Astrocyte (in vitro differentiated cells and primary cell): ENCODE measurements at regions not wholly inside any gene's neighbourhood (a gene's known extent, or its start where the extent isn't known, plus 50 kb on each side); places are given as distances from the start of the nearest gene placed in this dataset.

Source experiments
- DNase-seq: peaks from one replicate; pipeline ENCODE4 v3.0.0-alpha.2; 2010; ENCODE audit warnings: low read depth
- FAIRE-seq: peaks from 2 replicates; lab custom pipeline; 2011; peaks lifted over from hg19 to GRCh38; lab: Jason Lieb, UNC
- H2AFZ ChIP-seq: 2 replicates; pipeline ENCODE4 v1.6.0; 2012; ENCODE audit warnings: low read depth, low read length, inconsistent platforms
- H3K27ac ChIP-seq: 2 replicates; pipeline ENCODE4 v1.5.1; 2011; ENCODE audit warnings: low read depth, low read length, inconsistent platforms
- H3K27me3 ChIP-seq: 2 replicates; pipeline ENCODE4 v1.6.0; 2011; ENCODE audit warnings: low read length, inconsistent platforms; ENCODE audit not compliant: insufficient read depth
- H3K36me3 ChIP-seq: 2 replicates; pipeline ENCODE4 v1.5.1; 2011; ENCODE audit warnings: low read length, inconsistent platforms; ENCODE audit not compliant: insufficient read depth
- H3K4me1 ChIP-seq: 2 replicates; pipeline ENCODE4 v1.5.1; 2011; ENCODE audit warnings: low read length, inconsistent platforms; ENCODE audit not compliant: insufficient read depth
- H3K4me2 ChIP-seq: 2 replicates; pipeline ENCODE4 v1.6.0; 2012; ENCODE audit warnings: low read length, inconsistent platforms
- H3K4me3 ChIP-seq: 2 replicates; pipeline ENCODE4 v1.5.1; 2011; ENCODE audit warnings: low read depth, mild to moderate bottlenecking, low read length, inconsistent platforms; ENCODE audit not compliant: insufficient read depth
- H3K79me2 ChIP-seq: 2 replicates; pipeline ENCODE4 v1.6.0; 2012; ENCODE audit warnings: mild to moderate bottlenecking, low read length, inconsistent platforms; ENCODE audit not compliant: insufficient read depth
- H3K9ac ChIP-seq: 2 replicates; pipeline ENCODE4 v1.6.0; 2012; ENCODE audit warnings: mild to moderate bottlenecking, low read length, inconsistent platforms
- H3K9me3 ChIP-seq: 2 replicates; pipeline ENCODE4 v1.5.1; 2012; ENCODE audit warnings: low read depth, mild to moderate bottlenecking, low read length, inconsistent platforms; ENCODE audit not compliant: insufficient read depth
- H4K20me1 ChIP-seq: 2 replicates; pipeline ENCODE4 v1.6.0; 2012; ENCODE audit warnings: low read length, inconsistent platforms; ENCODE audit not compliant: insufficient read depth
- H3K27ac Mint-ChIP-seq: one replicate; pipeline ENCODE4 v1.8.0; 2021; ENCODE audit warnings: mild to moderate bottlenecking, mixed read lengths; ENCODE audit not compliant: unreplicated experiment
- H3K27me3 Mint-ChIP-seq: one replicate; pipeline ENCODE4 v1.8.0; 2021; ENCODE audit warnings: low read depth, mixed read lengths; ENCODE audit not compliant: unreplicated experiment
- H3K36me3 Mint-ChIP-seq: one replicate; pipeline ENCODE4 v1.8.0; 2021; ENCODE audit warnings: low read depth, mixed read lengths; ENCODE audit not compliant: unreplicated experiment
- H3K4me1 Mint-ChIP-seq: one replicate; pipeline ENCODE4 v1.8.0; 2021; ENCODE audit warnings: low read depth, mixed read lengths; ENCODE audit not compliant: unreplicated experiment
- H3K4me3 Mint-ChIP-seq: one replicate; pipeline ENCODE4 v1.8.0; 2021; ENCODE audit warnings: mild to moderate bottlenecking, moderate library complexity, mixed read lengths; ENCODE audit not compliant: unreplicated experiment
- H3K9me3 Mint-ChIP-seq: one replicate; pipeline ENCODE4 v1.8.0; 2021; ENCODE audit warnings: mild to moderate bottlenecking, mixed read lengths; ENCODE audit not compliant: unreplicated experiment
- EZH2 ChIP-seq: IDR thresholded peaks from 2 replicates; pipeline ENCODE4 v1.6.1; 2012; ENCODE audit warnings: mild to moderate bottlenecking, low read length, inconsistent platforms; ENCODE audit not compliant: insufficient read depth
- TF ChIP-seq, protein P1 (sequence below): IDR thresholded peaks from 2 replicates; pipeline ENCODE4 v1.5.1; 2011; ENCODE audit warnings: low read depth, mild to moderate bottlenecking, inconsistent platforms, low read length, moderate library complexity; ENCODE audit not compliant: insufficient read depth

DNA sequence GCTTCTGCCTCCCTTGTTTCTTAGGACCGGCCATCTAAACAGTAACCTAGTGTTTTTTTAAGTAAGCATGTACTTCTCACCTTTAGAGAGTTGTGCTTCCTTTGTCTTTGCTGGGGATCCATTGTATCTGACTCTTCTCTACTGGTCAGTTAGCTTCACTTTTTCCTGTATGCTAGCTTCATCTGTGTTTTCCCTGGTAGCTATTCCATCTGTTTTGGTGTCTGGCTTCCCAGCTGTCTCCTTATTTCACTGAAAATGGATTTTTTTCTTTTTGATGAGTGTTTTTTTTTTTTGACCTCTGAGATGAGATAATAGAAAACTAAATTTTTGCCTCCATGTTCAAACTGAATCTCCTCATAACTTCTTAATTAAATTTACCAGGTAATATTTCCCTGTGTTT, 637.0 kb upstream of the SLC10A2 start:
- no peaks in the 10 kb centered on the region for H3K4me1 Mint-ChIP-seq
- DNase-seq (no peak), FAIRE-seq (no peak)
- H3K36me3 Mint-ChIP-seq: no peaks in the 10 kb centered on the region
- no peaks in the 10 kb centered on the region for H3K9me3 ChIP-seq
- H3K4me3 Mint-ChIP-seq: no peak overlapping the region
- TF ChIP-seq, protein P1, sequence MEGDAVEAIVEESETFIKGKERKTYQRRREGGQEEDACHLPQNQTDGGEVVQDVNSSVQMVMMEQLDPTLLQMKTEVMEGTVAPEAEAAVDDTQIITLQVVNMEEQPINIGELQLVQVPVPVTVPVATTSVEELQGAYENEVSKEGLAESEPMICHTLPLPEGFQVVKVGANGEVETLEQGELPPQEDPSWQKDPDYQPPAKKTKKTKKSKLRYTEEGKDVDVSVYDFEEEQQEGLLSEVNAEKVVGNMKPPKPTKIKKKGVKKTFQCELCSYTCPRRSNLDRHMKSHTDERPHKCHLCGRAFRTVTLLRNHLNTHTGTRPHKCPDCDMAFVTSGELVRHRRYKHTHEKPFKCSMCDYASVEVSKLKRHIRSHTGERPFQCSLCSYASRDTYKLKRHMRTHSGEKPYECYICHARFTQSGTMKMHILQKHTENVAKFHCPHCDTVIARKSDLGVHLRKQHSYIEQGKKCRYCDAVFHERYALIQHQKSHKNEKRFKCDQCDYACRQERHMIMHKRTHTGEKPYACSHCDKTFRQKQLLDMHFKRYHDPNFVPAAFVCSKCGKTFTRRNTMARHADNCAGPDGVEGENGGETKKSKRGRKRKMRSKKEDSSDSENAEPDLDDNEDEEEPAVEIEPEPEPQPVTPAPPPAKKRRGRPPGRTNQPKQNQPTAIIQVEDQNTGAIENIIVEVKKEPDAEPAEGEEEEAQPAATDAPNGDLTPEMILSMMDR: no peak
- no peak for TF ChIP-seq EZH2
- H3K4me1 ChIP-seq: no peaks in the 10 kb centered on the region
- no peak overlapping the region for H3K9ac ChIP-seq
- H3K27ac Mint-ChIP-seq: no peak overlapping the region
- H3K79me2 ChIP-seq: no peaks in the 10 kb centered on the region
- no peaks in the 10 kb centered on the region for H3K9me3 Mint-ChIP-seq
- no peak overlapping the region for H3K4me3 ChIP-seq
- H4K20me1 ChIP-seq: no peaks in the 10 kb centered on the region
- no peak overlapping the region for H3K27ac ChIP-seq
- no peak overlapping the region for H2AFZ ChIP-seq
- H3K27me3 Mint-ChIP-seq: no peaks in the 10 kb centered on the region
- H3K27me3 ChIP-seq: no peaks in the 10 kb centered on the region
- no peak overlapping the region for H3K4me2 ChIP-seq
- no peaks in the 10 kb centered on the region for H3K36me3 ChIP-seq

GRCh38 chr13:103698000-103698399, 631.8 kb upstream of the SLC10A2 start:
- Mint-ChIP-seq H3K4me1 (no peaks in the 10 kb centered on the region), H3K27ac (no peak overlapping the region), H3K27me3 (no peaks in the 10 kb centered on the region), H3K9me3 (no peaks in the 10 kb centered on the region), H3K36me3 (no peaks in the 10 kb centered on the region), H3K4me3 (no peak overlapping the region)
- no peak overlapping the region for H3K27ac ChIP-seq
- TF ChIP-seq, protein P1: no peak
- no peak for TF ChIP-seq EZH2
- H3K9me3 ChIP-seq: no peaks in the 10 kb centered on the region
- H3K4me1 ChIP-seq: no peaks in the 10 kb centered on the region
- no peak overlapping the region for H2AFZ ChIP-seq
- H3K79me2 ChIP-seq: no peaks in the 10 kb centered on the region
- no peaks in the 10 kb centered on the region for H3K27me3 ChIP-seq
- no peak overlapping the region for H3K9ac ChIP-seq
- no peak for DNase-seq
- H4K20me1 ChIP-seq: no peaks in the 10 kb centered on the region
- no peaks in the 10 kb centered on the region for H3K36me3 ChIP-seq
- no peak overlapping the region for H3K4me3 ChIP-seq
- no peak overlapping the region for H3K4me2 ChIP-seq
- no peak for FAIRE-seq

- Histone ChIP-seq H3K36me3 (no peaks in the 10 kb centered on the region), H3K27ac (no peak overlapping the region), H3K9ac (no peak overlapping the region), H2AFZ (no peak overlapping the region), H3K27me3 (no peaks in the 10 kb centered on the region), H3K79me2 (no peaks in the 10 kb centered on the region), H3K4me1 (no peaks in the 10 kb centered on the region), H3K4me2 (no peak overlapping the region), H3K4me3 (no peak overlapping the region), H4K20me1 (no peaks in the 10 kb centered on the region), H3K9me3 (no peaks in the 10 kb centered on the region)
- FAIRE-seq (no peak), DNase-seq (no peak)
- TF ChIP-seq EZH2: no peak
- TF ChIP-seq, protein P1: no peak
- Mint-ChIP-seq H3K36me3 (no peaks in the 10 kb centered on the region), H3K27me3 (no peaks in the 10 kb centered on the region), H3K4me3 (no peak overlapping the region), H3K27ac (no peak overlapping the region), H3K9me3 (no peaks in the 10 kb centered on the region), H3K4me1 (no peaks in the 10 kb centered on the region)
Measured at GRCh38 chr13:103695320-103695719, 629.1 kb upstream of the SLC10A2 start.
